IPS-NIHi11 (cell line): ENCODE measurements at regions not wholly inside any gene's neighbourhood (a gene's known extent, or its start where the extent isn't known, plus 50 kb on each side); places are given as distances from the start of the nearest gene placed in this dataset.
A peak's percentile ranks its signal among the peaks of the same experiment; 100 is the strongest.
"Not testable (repeated sequence)": the region's sequence is repeated elsewhere in the genome, so short reads cannot be mapped to it uniquely, and the experiment has no call there.

Experiments
- DNase-seq: peaks from one replicate; pipeline ENCODE4 v3.0.0; 2012; ENCODE audit warnings: mixed read lengths, low spot score

DNA sequence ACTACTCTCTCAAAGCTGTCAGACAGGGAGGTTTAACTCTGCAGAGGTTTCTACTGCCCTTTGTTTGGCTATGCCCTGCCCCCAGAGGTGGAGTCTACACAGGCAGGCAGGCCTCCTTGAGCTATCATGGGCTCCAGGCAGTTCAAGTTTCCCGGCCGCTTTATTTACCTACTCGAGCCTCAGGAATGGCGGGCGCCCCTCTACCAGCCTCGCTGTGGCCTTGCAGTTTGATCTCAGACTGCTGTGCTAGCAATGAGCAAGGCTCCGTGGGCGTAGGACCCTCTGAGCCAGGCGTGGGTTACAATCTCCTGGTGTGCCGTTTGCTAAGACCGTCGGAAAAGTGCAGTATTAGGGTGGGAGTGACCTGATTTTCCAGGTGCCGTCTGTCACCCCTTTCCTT is 124.3 kb downstream of the PTCHD1 start:
- DNase-seq, result not testable (repeated sequence)

- DNase-seq, result no peak
Observed at GRCh38 chrX:23465105-23465791, 130.6 kb downstream of the PTCHD1 start.

- DNase-seq, result no peak
Observed at GRCh38 chrX:23465985-23466384, 131.3 kb downstream of the PTCHD1 start.

DNA sequence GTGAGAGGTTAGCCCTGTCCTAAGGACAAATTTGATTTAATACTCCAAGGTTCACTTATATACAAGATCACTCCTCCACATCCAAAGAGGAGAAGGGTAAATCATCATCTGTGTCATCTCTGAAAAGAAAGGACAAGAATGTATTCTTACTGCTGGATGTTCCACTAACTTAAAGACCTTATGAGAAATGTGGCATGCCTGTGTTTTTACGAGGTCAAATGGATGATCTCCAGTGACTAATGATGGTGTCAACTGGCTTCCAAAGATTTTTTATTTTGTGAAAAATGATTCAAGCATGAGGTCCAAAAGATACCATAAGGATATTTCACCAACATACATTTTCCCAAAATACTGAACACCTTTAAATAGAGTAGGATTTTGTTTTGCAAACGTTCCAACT is 143.4 kb downstream of the PTCHD1 start:
- DNase-seq, result no peak

DNA sequence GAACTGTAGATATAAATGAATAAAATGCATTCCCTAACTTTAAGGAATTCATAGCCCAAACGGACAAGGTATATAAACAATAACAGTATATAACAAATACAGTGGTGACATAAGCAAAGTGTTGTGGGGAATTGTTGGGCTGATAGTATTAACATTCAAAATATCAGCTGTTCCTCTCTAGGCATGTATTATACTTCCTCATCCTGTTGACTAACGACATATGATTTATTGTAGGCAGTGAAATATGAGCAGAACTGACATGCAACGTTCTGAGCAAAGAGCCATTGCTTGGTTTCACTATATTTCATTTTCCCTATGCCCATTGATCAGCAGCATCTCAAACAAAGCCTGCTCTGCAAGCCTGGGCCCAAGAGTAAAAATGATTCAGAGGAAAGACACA is 143.9 kb downstream of the PTCHD1 start:
- no peak for DNase-seq

GRCh38 chrX:23482561-23482960 is 147.9 kb downstream of the PTCHD1 start:
- DNase-seq, result no peak

DNA sequence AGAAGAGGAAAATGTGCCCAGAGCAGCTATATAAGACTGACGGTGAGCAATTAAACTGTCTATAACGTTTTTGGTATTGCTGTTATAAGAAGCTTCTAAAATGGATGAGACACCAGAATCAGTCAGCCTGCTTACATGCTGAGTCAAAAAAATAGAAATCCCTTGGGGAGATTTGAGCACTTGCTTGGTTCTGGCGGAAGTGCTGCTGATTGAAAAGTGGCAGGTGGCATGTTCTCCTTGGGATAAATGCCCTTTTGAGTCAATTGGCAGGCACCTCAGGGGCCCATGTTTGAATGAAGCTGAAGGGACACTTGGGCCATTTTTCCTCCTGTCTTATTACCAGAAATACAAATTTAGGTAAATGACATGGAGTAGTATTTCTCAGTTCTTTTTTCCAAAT is 148.7 kb downstream of the PTCHD1 start:
- no peak for DNase-seq

DNA sequence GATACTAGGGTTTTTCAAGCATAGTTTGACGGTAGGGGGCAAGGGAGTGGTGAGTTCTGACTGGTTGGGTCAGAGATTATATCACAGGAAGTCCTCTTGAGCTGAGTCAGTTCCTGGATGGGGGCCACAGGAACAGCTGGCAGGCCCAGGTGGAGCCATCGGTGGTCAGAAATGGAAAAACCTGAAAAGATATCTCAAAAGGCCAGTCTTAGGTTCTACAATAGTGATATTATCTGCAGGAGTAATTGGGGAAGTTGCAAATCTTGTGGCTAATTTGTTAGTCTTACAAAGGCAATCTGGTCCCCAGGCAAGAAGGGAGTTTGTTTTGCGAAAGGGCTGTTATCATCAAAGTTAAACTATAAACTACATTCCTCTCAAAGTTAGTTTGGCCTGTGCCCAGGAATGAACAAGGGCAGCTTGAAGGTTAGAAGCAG is 159.3 kb downstream of the PTCHD1 start:
- DNase-seq, result no peak

- no peak for DNase-seq
Observed at GRCh38 chrX:23494741-23495140, 160.1 kb downstream of the PTCHD1 start.

GRCh38 chrX:23497919-23498318 is 163.3 kb downstream of the PTCHD1 start:
- DNase-seq, result no peak

- DNase-seq, result no peak
Observed at GRCh38 chrX:23501974-23502373, 165.3 kb upstream of the PRDX4 start.

DNA sequence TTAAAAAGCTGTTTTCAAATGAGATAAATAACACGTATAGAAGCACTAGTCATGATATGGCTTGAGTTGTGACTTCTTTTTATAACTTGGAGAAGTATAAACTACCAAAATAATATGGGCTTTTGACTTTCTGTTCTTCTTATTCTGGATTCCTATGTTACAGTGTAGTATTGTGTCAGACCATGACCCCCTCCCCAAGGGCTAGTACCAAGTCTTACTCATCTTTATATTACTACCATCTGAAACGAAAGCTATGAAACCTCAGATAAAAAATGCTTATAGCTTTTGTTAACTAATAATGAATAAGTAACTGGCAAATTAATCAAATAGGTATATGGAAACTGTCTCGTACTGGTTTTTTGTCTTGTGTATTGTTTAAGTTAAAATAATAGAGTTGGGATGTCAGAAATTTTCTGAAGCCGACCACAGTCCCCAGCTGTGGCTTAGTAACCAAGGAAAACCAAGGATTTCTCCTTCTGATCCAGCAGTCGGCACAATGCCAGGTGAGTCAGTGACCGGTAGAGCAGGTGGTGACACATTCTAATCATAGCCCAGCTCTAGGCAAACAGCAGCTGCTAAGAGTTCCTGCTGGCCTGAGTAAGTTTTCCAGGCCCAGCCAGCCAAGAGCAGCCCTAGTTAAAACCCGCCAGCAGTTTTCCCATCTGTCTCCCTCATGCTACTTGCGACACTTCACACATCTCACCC is 163.3 kb upstream of the PRDX4 start:
- DNase-seq, result peak; percentile 32

DNA sequence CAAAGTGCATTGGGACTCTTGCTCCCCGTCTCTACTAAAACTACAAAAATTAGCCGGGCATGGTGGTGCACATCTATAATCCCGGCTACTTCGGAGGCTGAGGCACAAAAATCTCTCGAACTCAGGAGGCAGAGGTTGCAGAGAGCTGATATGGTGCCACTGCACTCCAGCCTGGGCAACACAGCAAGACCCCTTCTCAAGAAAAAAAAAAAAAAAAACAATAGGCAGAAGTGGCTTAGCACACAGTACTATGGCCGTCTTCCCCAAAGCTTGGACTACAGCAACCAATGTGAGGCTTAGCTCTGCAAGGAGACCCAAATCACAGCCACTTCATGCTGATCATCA is 162.8 kb upstream of the PRDX4 start:
- DNase-seq, result no peak

GRCh38 chrX:23504895-23505294 is 162.4 kb upstream of the PRDX4 start:
- no peak for DNase-seq

DNA sequence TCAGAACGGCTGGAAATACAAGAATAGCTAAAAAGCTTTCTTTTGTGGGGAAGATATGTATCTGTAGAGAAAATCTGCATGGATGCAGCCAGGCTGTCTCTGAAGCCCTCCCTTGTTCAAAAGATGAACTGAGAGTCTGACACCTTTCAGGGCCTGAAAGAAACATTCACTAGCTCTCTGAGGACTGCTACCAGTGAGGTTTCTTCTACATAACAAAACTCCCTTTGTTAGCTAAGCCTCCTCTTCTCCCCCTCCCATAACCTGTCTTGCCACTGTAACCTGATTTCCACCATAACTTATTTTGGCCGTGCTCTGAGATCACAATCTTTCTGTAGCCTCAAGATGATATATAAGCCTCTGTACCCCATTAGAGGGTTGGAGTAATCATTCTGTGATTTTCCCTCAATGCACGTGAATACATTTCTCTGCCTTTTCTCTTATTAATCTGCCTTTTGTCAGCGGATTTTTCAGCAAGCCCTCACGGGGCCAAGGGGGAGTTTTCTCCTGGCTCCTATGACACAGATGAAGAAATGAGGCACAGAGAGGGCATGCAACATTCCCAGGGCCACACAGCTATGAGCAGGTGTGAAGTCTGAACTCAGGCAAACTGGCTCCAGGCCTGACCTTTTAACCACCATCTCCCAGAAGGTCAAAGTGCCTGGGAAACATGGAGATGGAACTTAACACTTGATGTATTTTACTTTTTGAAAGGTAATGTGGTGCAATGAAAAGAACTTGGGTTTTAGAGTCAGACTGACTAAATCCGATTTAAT is 161.6 kb upstream of the PRDX4 start:
- DNase-seq, result peak; percentile 18

DNA sequence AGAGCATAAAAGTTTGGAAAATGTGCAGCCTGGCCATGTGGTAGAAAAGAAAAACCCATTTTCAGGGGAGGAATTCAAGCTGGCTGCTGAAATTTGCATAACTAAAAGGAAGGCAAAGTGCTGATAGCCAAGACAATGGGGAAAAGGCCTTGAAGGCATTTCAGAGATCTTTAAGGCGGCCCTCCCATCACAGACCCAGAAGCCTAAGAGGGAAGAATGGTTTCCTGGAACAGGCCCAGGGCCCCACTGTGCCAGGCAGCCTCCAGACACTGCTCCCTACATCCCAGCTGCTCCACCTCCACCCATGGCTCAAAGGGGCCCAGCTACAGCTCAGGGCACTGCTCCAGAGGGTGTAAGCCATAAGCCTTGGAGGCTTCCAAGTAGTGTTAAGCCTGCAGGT is 158.0 kb upstream of the PRDX4 start:
- no peak for DNase-seq

GRCh38 chrX:23511793-23512192 is 155.5 kb upstream of the PRDX4 start:
- no peak for DNase-seq

DNA sequence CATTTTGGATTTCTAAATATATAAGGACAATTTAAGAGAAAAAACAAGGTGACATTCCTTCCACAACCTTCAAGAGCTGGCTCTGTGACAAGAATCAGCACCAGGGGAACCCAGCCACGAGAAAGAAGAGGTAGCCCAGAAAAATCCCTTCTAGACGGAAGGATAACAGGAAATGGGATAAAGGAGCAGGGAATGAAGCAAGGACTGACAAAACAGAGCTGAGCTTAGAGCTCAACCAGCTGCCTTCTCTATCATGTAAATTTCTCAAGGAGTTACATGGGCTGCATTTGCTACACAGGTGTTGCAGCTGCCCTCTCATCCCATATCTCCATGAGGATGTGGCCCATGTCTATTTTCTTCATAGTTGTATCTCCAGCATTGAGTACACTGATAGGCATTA is 154.2 kb upstream of the PRDX4 start:
- DNase-seq, result peak; percentile 16

DNA sequence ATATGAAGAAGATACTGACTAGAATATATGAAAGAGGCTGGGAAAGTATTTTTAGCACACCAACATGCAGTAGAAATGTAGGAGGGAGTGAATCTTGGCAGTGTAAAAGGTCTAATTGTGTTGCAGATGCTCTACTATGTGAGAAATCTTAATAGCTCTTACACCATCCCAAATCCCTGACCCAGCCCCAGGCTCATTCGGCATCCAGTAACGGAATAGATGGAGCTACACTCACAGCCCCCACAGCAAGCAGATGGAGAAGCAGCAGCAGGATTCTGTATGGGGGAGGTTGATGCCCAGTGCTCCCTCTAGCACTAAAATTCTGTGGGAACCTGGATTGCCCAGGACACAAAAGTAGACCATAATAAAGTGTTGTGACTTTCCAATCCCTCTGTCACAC is 153.2 kb upstream of the PRDX4 start:
- no peak for DNase-seq

DNA sequence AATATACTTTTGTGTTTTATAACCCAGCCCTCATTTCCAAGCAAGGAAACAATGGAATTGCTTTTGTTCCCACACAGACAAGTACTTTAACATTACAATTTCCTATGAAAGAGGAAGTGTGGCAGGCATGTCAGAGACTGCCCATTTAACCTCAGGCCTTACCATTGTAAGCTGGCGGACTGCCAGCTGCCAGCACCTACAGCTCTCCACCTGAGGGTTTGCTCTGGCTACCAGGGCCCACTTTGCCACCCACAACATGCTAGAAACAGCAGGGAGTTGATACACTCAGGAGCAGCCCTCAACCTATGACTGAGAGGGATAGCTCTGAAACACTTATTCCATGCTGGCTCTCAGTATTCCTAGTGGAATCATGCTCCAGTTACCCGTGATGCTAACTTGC is 152.3 kb upstream of the PRDX4 start:
- no peak for DNase-seq

- DNase-seq, result not testable (repeated sequence)
Observed at GRCh38 chrX:23523026-23523657, 144.2 kb upstream of the PRDX4 start.

DNA sequence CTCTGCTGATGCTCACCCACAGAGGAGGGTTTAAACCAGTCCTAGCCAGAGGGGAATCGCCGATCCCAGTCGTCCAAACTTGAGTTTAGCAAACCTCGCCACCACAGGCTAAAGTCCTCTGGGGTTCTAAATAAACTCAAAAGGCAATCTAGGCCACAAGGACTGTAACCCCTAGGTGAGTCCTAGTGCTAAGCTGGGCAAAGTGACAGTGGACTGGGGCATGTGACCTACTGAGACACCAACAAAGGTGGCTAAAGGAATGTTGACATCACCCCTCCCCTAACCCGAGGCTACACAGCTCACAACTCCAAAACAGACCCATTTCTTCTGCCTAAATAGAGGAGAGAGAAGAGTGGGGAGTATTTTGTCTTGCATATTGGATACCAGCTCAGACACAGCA is 142.8 kb upstream of the PRDX4 start:
- no peak for DNase-seq

GRCh38 chrX:23525531-23525930 is 141.8 kb upstream of the PRDX4 start:
- no peak for DNase-seq
